ENCODE measurements at regions not wholly inside any gene's neighbourhood (a gene's known extent, or its start where the extent isn't known, plus 50 kb on each side); places are given as distances from the start of the nearest gene placed in this dataset.
A peak's percentile ranks its signal among the peaks of the same experiment; 100 is the strongest.
"Not testable (repeated sequence)": the region's sequence is repeated elsewhere in the genome, so short reads cannot be mapped to it uniquely, and the experiment has no call there.

GRCh38 chr22:25456300-25457043 is 108.0 kb upstream of the GRK3 start:
- DNase-seq (ENCODE audit: low read depth in 2 of 2): not testable (repeated sequence)

- DNase-seq (ENCODE audit: low read depth in 2 of 2): not testable (repeated sequence)
Observed at GRCh38 chr22:25458631-25459030, 105.8 kb upstream of the GRK3 start.

GRCh38 chr22:25460682-25461081 is 103.8 kb upstream of the GRK3 start:
- not testable (repeated sequence) for DNase-seq (ENCODE audit: low read depth in 2 of 2)

- no peak for DNase-seq (ENCODE audit: low read depth in 2 of 2)
Observed at GRCh38 chr22:25461301-25461700, 103.2 kb upstream of the GRK3 start.

GRCh38 chr22:25462474-25463346 is 101.8 kb upstream of the GRK3 start:
- DNase-seq (ENCODE audit: low read depth in 2 of 2): peak; percentile 39 to 45

- DNase-seq (ENCODE audit: low read depth in 2 of 2): not testable (repeated sequence)
Observed at GRCh38 chr22:25463347-25463628, 101.2 kb upstream of the GRK3 start.

- not testable (repeated sequence) for DNase-seq (ENCODE audit: low read depth in 2 of 2)
Observed at GRCh38 chr22:25464326-25464725, 100.1 kb upstream of the GRK3 start.

GRCh38 chr22:25465949-25466348 is 98.5 kb upstream of the GRK3 start:
- DNase-seq (ENCODE audit: low read depth in 2 of 2): no peak

- no peak for DNase-seq (ENCODE audit: low read depth in 2 of 2)
Observed at GRCh38 chr22:25472382-25472781, 92.1 kb upstream of the GRK3 start.

GRCh38 chr22:25475257-25476022 is 89.0 kb upstream of the GRK3 start:
- no peak for DNase-seq (ENCODE audit: low read depth in 2 of 2)

GRCh38 chr22:25477358-25477757 is 87.1 kb upstream of the GRK3 start:
- DNase-seq (ENCODE audit: low read depth in 2 of 2): no peak

GRCh38 chr22:25478111-25478510 is 86.4 kb upstream of the GRK3 start:
- DNase-seq (ENCODE audit: low read depth in 2 of 2): no peak

- DNase-seq (ENCODE audit: low read depth in 2 of 2): no peak
Observed at GRCh38 chr22:25478528-25478927, 85.9 kb upstream of the GRK3 start.

GRCh38 chr22:25480868-25481267 is 83.6 kb upstream of the GRK3 start:
- DNase-seq (ENCODE audit: low read depth in 2 of 2): not testable (repeated sequence)

- DNase-seq (ENCODE audit: low read depth in 2 of 2): no peak
Observed at GRCh38 chr22:25482091-25482760, 82.2 kb upstream of the GRK3 start.

GRCh38 chr22:25482868-25483639 is 81.4 kb upstream of the GRK3 start:
- no peak for DNase-seq (ENCODE audit: low read depth in 2 of 2)

- no peak for DNase-seq (ENCODE audit: low read depth in 2 of 2)
Observed at GRCh38 chr22:25483931-25484330, 80.5 kb upstream of the GRK3 start.

- DNase-seq (ENCODE audit: low read depth in 2 of 2): no peak
Observed at GRCh38 chr22:25484521-25485315, 79.8 kb upstream of the GRK3 start.

- DNase-seq (ENCODE audit: low read depth in 2 of 2): no peak
Observed at GRCh38 chr22:25485626-25486545, 78.6 kb upstream of the GRK3 start.

Measured in activated CD8-positive, alpha-beta memory T cell treated with anti-CD3 and anti-CD28 coated beads for 4 hours (primary cell).